ENCODE measurements at regions not wholly inside any gene's neighbourhood (a gene's known extent, or its start where the extent isn't known, plus 50 kb on each side); places are given as distances from the start of the nearest gene placed in this dataset.

GRCh38 chr6:133635447-133635846 lies 253.5 kb upstream of the TCF21 start:
- TF ChIP-seq CTCF (IDR thresholded peaks at IDR 0.05) (no peak), POLR2AphosphoS5 (IDR thresholded peaks at IDR 0.05) (no peak), POLR2A (IDR thresholded peaks at IDR 0.05) (no peak)
